ENCODE measurements at regions not wholly inside any gene's neighbourhood (a gene's known extent, or its start where the extent isn't known, plus 50 kb on each side); places are given as distances from the start of the nearest gene placed in this dataset.

DNA sequence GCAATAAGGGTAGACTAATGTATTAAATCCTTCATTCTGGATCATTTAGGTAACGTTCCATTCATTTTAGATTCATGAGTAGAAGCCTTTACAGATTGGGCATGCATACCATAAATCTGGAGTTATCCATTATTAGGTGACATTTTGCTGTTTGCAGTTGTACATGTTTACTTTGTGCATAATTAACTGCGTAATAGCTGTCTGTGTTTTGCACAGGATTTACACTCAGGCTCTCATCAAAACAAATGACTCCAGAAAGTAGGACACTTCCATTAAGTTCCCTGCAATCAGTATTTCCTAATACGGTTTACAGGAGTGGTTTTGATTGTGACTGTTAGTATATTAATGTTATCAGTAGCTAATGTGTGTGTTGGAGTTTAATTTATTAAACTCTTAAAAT, 997.4 kb downstream of the HACE1 start:
- no peak for TF ChIP-seq POLR2A (IDR thresholded peaks at IDR 0.05)
- TF ChIP-seq, protein P1, sequence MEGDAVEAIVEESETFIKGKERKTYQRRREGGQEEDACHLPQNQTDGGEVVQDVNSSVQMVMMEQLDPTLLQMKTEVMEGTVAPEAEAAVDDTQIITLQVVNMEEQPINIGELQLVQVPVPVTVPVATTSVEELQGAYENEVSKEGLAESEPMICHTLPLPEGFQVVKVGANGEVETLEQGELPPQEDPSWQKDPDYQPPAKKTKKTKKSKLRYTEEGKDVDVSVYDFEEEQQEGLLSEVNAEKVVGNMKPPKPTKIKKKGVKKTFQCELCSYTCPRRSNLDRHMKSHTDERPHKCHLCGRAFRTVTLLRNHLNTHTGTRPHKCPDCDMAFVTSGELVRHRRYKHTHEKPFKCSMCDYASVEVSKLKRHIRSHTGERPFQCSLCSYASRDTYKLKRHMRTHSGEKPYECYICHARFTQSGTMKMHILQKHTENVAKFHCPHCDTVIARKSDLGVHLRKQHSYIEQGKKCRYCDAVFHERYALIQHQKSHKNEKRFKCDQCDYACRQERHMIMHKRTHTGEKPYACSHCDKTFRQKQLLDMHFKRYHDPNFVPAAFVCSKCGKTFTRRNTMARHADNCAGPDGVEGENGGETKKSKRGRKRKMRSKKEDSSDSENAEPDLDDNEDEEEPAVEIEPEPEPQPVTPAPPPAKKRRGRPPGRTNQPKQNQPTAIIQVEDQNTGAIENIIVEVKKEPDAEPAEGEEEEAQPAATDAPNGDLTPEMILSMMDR (IDR thresholded peaks at IDR 0.05), result no peak
